PC-9 (cell line): ENCODE measurements at regions not wholly inside any gene's neighbourhood (a gene's known extent, or its start where the extent isn't known, plus 50 kb on each side); places are given as distances from the start of the nearest gene placed in this dataset.

Source experiments
- BruUV-seq: library from RNA; stranded (reverse); fragments of 400-500 nt; replicated peaks from 2 replicates; lab custom pipeline; 2021; lab: Mats Ljungman, UMichigan
- CTCF ChIA-PET: fragments of 300-600 bp; sonication (Branson Sonifier 250); formaldehyde crosslinking; loops from one replicate; lab custom pipeline; 2022; ENCODE audit warnings: antibody characterized with exemption; lab: Charles Lee
- POLR2A ChIA-PET: fragments of 300-600 bp; sonication (Branson Sonifier 250); formaldehyde crosslinking; loops from one replicate; lab custom pipeline; 2022; ENCODE audit warnings: antibody characterized with exemption; ENCODE audit not compliant: unreplicated experiment; lab: Charles Lee
- DNase-seq, 2 experiments: peaks; one replicate each; pipeline versions ENCODE4 v3.0.0 to v3.0.0-alpha.2; 2015 to 2022; ENCODE audit warnings: mixed read lengths in 1 of 2
- H2AFZ ChIP-seq: fragments of 200-600 bp; sonication (generic); 2 replicates; pipeline ENCODE4 v1.8.1; 2017; ENCODE audit warnings: antibody characterized with exemption
- H3F3A ChIP-seq: fragments of 200-600 bp; sonication (generic); 2 replicates; pipeline ENCODE4 v1.8.1; 2017; ENCODE audit warnings: antibody characterized with exemption, mild to moderate bottlenecking, low read depth; ENCODE audit not compliant: insufficient read depth
- H3K27ac ChIP-seq: fragments of 200-600 bp; sonication (generic); 2 replicates; pipeline ENCODE4 v1.6.1; 2016; ENCODE audit warnings: mixed run types
- H3K27me3 ChIP-seq: fragments of 200-600 bp; sonication (generic); 2 replicates; pipeline ENCODE4 v1.6.1; 2016; ENCODE audit warnings: low read depth, mixed run types; ENCODE audit not compliant: insufficient read depth
- H3K36me3 ChIP-seq: fragments of 200-600 bp; sonication (generic); 2 replicates; pipeline ENCODE4 v1.6.1; 2016; ENCODE audit warnings: low read depth, mixed run types
- H3K4me1 ChIP-seq: fragments of 200-600 bp; sonication (generic); replicated peaks from 2 replicates; pipeline ENCODE4 v1.6.1; 2016; ENCODE audit warnings: mixed run types; ENCODE audit not compliant: insufficient read depth
- H3K4me2 ChIP-seq: fragments of 200-600 bp; sonication (generic); 2 replicates; pipeline ENCODE4 v1.6.1; 2017; ENCODE audit warnings: mixed run types
- H3K4me3 ChIP-seq: fragments of 200-600 bp; sonication (generic); 2 replicates; pipeline ENCODE4 v1.6.1; 2016; ENCODE audit warnings: mixed run types
- H3K79me2 ChIP-seq: fragments of 200-600 bp; sonication (generic); 2 replicates; pipeline ENCODE4 v1.6.1; 2017; ENCODE audit warnings: low read depth, mixed run types
- H3K9me2 ChIP-seq: fragments of 200-600 bp; sonication (generic); 2 replicates; pipeline ENCODE4 v1.8.1; 2017; ENCODE audit warnings: mild to moderate bottlenecking; ENCODE audit not compliant: insufficient read depth
- H3K9me3 ChIP-seq: fragments of 200-600 bp; sonication (generic); 2 replicates; pipeline ENCODE4 v1.8.1; 2016; ENCODE audit warnings: low read depth; ENCODE audit not compliant: insufficient read depth
- H4K20me1 ChIP-seq: fragments of 200-600 bp; sonication (generic); 2 replicates; pipeline ENCODE4 v1.8.1; 2017; ENCODE audit not compliant: insufficient read depth
- EZH2 ChIP-seq: fragments of 200-600 bp; sonication (generic); IDR thresholded peaks from 2 replicates; pipeline ENCODE4 v1.8.0; 2017; ENCODE audit warnings: antibody characterized with exemption, low read depth
- intact Hi-C: fragments of 100-400 bp; cut with micrococcal nuclease; formaldehyde crosslinking; loops from one replicate; pipeline ENCODE4 v1.10.0; 2022; ENCODE audit not compliant: unreplicated experiment
- TF ChIP-seq, protein P1 (sequence below): fragments of 200-600 bp; sonication (generic); conservative IDR thresholded peaks from 2 replicates; pipeline ENCODE4 v1.6.1; 2017; ENCODE audit warnings: mixed run types, antibody characterized with exemption, mild to moderate bottlenecking, moderate library complexity

DNA sequence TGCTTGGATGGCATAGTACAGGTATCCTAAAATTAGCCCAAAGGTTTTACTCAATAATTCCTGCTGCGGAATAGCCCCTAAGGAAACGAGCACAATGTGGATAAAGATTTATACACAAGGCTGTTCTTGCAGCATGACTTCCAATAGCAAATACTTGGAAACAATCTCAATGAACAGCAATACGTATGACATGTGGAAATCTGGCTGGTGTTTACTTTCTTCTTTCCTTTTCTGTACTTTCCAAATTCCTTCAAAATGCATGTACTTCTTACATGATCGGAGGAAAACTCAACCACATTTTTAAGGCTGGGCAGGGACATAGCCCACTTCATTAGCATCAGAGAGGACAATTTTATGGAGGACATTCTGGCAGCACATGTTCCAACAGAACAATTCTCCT, 86.6 kb downstream of the C16orf95 start:
- CTCF ChIA-PET: no interaction called here

DNA sequence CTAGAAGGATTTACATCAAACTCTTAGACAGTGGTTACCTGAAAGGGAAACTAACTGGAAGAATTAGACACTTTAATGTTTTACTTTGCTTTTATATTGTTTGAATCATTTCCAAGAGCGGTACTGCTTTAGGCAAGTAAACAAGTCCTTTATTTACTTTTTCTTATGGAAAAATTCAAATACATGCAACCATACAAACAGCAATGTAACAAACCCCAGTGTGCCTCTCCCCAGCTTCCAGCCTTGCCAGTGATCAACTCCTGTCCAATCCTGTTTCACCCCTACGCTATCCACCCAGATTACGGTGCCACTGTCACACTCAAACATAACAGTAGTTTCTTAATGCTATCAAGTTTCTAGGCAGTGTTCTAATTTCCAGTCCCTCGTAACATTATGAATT, 85.9 kb downstream of the C16orf95 start:
- no peaks in the 10 kb centered on the region for H3F3A ChIP-seq
- no peaks in the 10 kb centered on the region for H3K36me3 ChIP-seq
- no peaks in the 10 kb centered on the region for H3K9me2 ChIP-seq
- H3K4me2 ChIP-seq: no peak overlapping the region
- no peaks in the 10 kb centered on the region; the same call in 1 of the 2 replicates for H3K9me3 ChIP-seq
- H3K4me1 ChIP-seq: no peaks in the 10 kb centered on the region
- POLR2A ChIA-PET: no interaction called here
- CTCF ChIA-PET: no interaction called here
- no TSS peak for BruUV-seq
- no peaks in the 10 kb centered on the region for H3K27me3 ChIP-seq
- no peak for DNase-seq
- H3K4me3 ChIP-seq: no peak overlapping the region
- TF ChIP-seq EZH2: no peak
- TF ChIP-seq, protein P1, sequence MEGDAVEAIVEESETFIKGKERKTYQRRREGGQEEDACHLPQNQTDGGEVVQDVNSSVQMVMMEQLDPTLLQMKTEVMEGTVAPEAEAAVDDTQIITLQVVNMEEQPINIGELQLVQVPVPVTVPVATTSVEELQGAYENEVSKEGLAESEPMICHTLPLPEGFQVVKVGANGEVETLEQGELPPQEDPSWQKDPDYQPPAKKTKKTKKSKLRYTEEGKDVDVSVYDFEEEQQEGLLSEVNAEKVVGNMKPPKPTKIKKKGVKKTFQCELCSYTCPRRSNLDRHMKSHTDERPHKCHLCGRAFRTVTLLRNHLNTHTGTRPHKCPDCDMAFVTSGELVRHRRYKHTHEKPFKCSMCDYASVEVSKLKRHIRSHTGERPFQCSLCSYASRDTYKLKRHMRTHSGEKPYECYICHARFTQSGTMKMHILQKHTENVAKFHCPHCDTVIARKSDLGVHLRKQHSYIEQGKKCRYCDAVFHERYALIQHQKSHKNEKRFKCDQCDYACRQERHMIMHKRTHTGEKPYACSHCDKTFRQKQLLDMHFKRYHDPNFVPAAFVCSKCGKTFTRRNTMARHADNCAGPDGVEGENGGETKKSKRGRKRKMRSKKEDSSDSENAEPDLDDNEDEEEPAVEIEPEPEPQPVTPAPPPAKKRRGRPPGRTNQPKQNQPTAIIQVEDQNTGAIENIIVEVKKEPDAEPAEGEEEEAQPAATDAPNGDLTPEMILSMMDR: no peak
- intact Hi-C loops: no loop called here
- H2AFZ ChIP-seq: no peak overlapping the region
- no peak overlapping the region for H3K27ac ChIP-seq
- no peaks in the 10 kb centered on the region for H3K79me2 ChIP-seq
- no peaks in the 10 kb centered on the region for H4K20me1 ChIP-seq

More for the DNA sequence above, 86.6 kb downstream of the C16orf95 start:
- intact Hi-C loops: no loop called here
- H3K4me1 ChIP-seq: no peaks in the 10 kb centered on the region
- no peaks in the 10 kb centered on the region for H3K9me2 ChIP-seq
- TF ChIP-seq, protein P1: no peak
- no peak for TF ChIP-seq EZH2
- H3K4me3 ChIP-seq: no peak overlapping the region
- DNase-seq: no peak
- H2AFZ ChIP-seq: no peak overlapping the region
- no peaks in the 10 kb centered on the region for H3F3A ChIP-seq
- no peaks in the 10 kb centered on the region for H3K36me3 ChIP-seq
- no peak overlapping the region for H3K27ac ChIP-seq
- no peaks in the 10 kb centered on the region; the same call in 1 of the 2 replicates for H3K9me3 ChIP-seq
- no TSS peak for BruUV-seq
- H4K20me1 ChIP-seq: no peaks in the 10 kb centered on the region
- POLR2A ChIA-PET: no interaction called here
- H3K4me2 ChIP-seq: no peak overlapping the region
- no peaks in the 10 kb centered on the region for H3K79me2 ChIP-seq
- H3K27me3 ChIP-seq: no peaks in the 10 kb centered on the region

DNA sequence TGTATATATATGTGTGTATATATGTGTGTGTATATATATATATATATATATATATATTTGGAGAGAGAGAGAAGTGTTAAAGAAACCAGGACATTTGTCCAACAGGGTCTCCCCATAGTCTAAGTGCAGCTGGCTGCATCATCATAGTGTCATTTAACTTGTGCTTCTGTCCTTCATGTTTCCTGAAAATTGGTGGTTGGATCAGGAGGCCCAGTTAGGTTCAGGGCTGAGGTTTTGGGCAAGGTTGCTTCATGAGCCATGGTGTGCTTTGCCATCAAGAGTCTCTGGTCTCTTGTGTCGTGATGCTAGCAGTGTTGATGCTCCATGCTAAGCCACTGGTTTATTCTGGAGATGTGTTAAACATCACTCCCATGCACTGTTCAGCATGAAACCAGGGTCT, 85.3 kb downstream of the C16orf95 start:
- Histone ChIP-seq H3K4me2 (no peak overlapping the region), H3K9me3 (no peaks in the 10 kb centered on the region; the same call in 1 of the 2 replicates), H3K27ac (no peak overlapping the region), H3K4me1 (no peaks in the 10 kb centered on the region), H2AFZ (no peak overlapping the region), H4K20me1 (no peaks in the 10 kb centered on the region), H3F3A (no peaks in the 10 kb centered on the region), H3K36me3 (no peaks in the 10 kb centered on the region), H3K79me2 (no peaks in the 10 kb centered on the region), H3K27me3 (no peaks in the 10 kb centered on the region), H3K4me3 (no peak overlapping the region), H3K9me2 (no peaks in the 10 kb centered on the region)
- BruUV-seq: no TSS peak
- intact Hi-C loops: no loop called here
- ChIA-PET CTCF (no interaction called here), POLR2A (no interaction called here)
- DNase-seq: no peak
- no peak for TF ChIP-seq EZH2
- TF ChIP-seq, protein P1: no peak
